ENCODE measurements at regions not wholly inside any gene's neighbourhood (a gene's known extent, or its start where the extent isn't known, plus 50 kb on each side); places are given as distances from the start of the nearest gene placed in this dataset.

- ATAC-seq: no peak
- no peaks in the 10 kb centered on the region for H3K9me3 ChIP-seq
- DNase-seq: peak in 1 of 3 donors; percentile 18
Measured at GRCh38 chr2:43057026-43057741, 169.2 kb downstream of the ZFP36L2 start.

GRCh38 chr2:43055985-43056384, 170.4 kb downstream of the ZFP36L2 start:
- no peak for ATAC-seq
- intact Hi-C loops (cut with DNase I, micrococcal nuclease): no loop called here
- no peak for TF ChIP-seq CTCF (IDR thresholded peaks at IDR 0.05)

More at GRCh38 chr2:43057026-43057741, 169.2 kb downstream of the ZFP36L2 start:
- intact Hi-C loops (cut with DNase I, micrococcal nuclease): no loop called here
- Histone ChIP-seq H3K36me3 (ENCODE audit: low read depth) (no peaks in the 10 kb centered on the region), H3K4me3 (no peak overlapping the region), H3K4me1 (ENCODE audit: low read depth) (no peaks in the 10 kb centered on the region)
- TF ChIP-seq CTCF (IDR thresholded peaks at IDR 0.05): no peak

GRCh38 chr2:43055086-43055912, 171.1 kb downstream of the ZFP36L2 start:
- TF ChIP-seq CTCF (IDR thresholded peaks at IDR 0.05): no peak
- H3K4me1 ChIP-seq (ENCODE audit: low read depth): peaks cover 8% of the 10 kb centered on the region
- DNase-seq (peak in 1 of 3 donors; percentile 17), ATAC-seq (no peak)
- intact Hi-C loops (cut with DNase I, micrococcal nuclease): no loop called here
- H3K9me3 ChIP-seq: no peaks in the 10 kb centered on the region
- no peak overlapping the region for H3K4me3 ChIP-seq
- H3K36me3 ChIP-seq (ENCODE audit: low read depth): no peaks in the 10 kb centered on the region

More at GRCh38 chr2:43055985-43056384, 170.4 kb downstream of the ZFP36L2 start:
- H3K4me3 ChIP-seq: no peak overlapping the region
- H3K4me1 ChIP-seq (ENCODE audit: low read depth): peaks cover 7% of the 10 kb centered on the region
- H3K9me3 ChIP-seq: no peaks in the 10 kb centered on the region
- DNase-seq: peak in 1 of 3 donors; percentile 27
- H3K36me3 ChIP-seq (ENCODE audit: low read depth): no peaks in the 10 kb centered on the region

- no peak overlapping the region for H3K4me3 ChIP-seq
- no peaks in the 10 kb centered on the region for H3K9me3 ChIP-seq
- peaks cover 8% of the 10 kb centered on the region for H3K4me1 ChIP-seq (ENCODE audit: low read depth)
- H3K36me3 ChIP-seq (ENCODE audit: low read depth): no peaks in the 10 kb centered on the region
- peak in 1 of 3 donors; percentile 21 for DNase-seq
- intact Hi-C loops (cut with DNase I, micrococcal nuclease): no loop called here
- no peak for TF ChIP-seq CTCF (IDR thresholded peaks at IDR 0.05)
- ATAC-seq: no peak
Measured at GRCh38 chr2:43054367-43054766, 172.0 kb downstream of the ZFP36L2 start.

GRCh38 chr2:43052944-43053306, 173.5 kb downstream of the ZFP36L2 start:
- ATAC-seq: no peak

More at GRCh38 chr2:43052944-43053306, 173.5 kb downstream of the ZFP36L2 start:
- H3K4me1 ChIP-seq (ENCODE audit: low read depth): peaks cover 8% of the 10 kb centered on the region
- H3K4me3 ChIP-seq: no peak overlapping the region
- intact Hi-C loops (cut with DNase I, micrococcal nuclease): no loop called here
- no peaks in the 10 kb centered on the region for H3K9me3 ChIP-seq
- DNase-seq: no peak
- no peaks in the 10 kb centered on the region for H3K36me3 ChIP-seq (ENCODE audit: low read depth)
- no peak for TF ChIP-seq CTCF (IDR thresholded peaks at IDR 0.05)
